HCT116 (cell line): ENCODE measurements at regions not wholly inside any gene's neighbourhood (a gene's known extent, or its start where the extent isn't known, plus 50 kb on each side); places are given as distances from the start of the nearest gene placed in this dataset.

Experiments
- ATAC-seq: fragments of 200-7000 bp; cut with Tn5 transposase; 2 replicates; pipeline ENCODE4 v1.9.1; 2020; ENCODE audit warnings: mild to moderate bottlenecking, moderate library complexity
- BruUV-seq: library from RNA; stranded (reverse); fragments of 400-500 nt; replicated peaks from 2 replicates; lab custom pipeline; 2021; lab: Mats Ljungman, UMichigan
- CTCF ChIA-PET: fragments of 300-600 bp; sonication (Branson Sonifier 250); formaldehyde crosslinking; loops from one replicate; lab custom pipeline; 2021; ENCODE audit warnings: antibody characterized with exemption; lab: Charles Lee
- POLR2A ChIA-PET: fragments of 300-600, 350-600 bp; sonication (Branson Sonifier 250); formaldehyde crosslinking; loops from one replicate; lab custom pipeline; 2021; ENCODE audit warnings: antibody characterized with exemption; lab: Charles Lee
- RAD21 ChIA-PET, 2 experiments: fragments of 300-600 bp; sonication (Branson Sonifier 250); formaldehyde crosslinking; loops; one replicate each; lab custom pipeline; 2023; ENCODE audit warnings: low total read pairs in 2 of 2; ENCODE audit not compliant: uncharacterized antibody in 2 of 2, unreplicated experiment in 2 of 2, low non-redundant PET in 1 of 2; lab: Charles Lee
- DNase-seq: peaks from one replicate; pipeline ENCODE4 v3.0.0-alpha.2; 2010; ENCODE audit warnings: low read depth, low spot score
- H2AFZ ChIP-seq: fragments of 200-600 bp; shearing (Covaris generic), sonication (generic); 2 replicates; pipeline ENCODE4 v1.6.1; 2017; ENCODE audit warnings: low read depth, mixed run types, mixed read lengths, antibody characterized with exemption, low read length; ENCODE audit not compliant: poor library complexity, severe bottlenecking
- H3K27ac ChIP-seq: 2 replicates; pipeline ENCODE4 v1.5.1; 2012; ENCODE audit warnings: low read depth, low read length
- H3K27me3 ChIP-seq: fragments of 200-600 bp; sonication (generic); 2 replicates; pipeline ENCODE4 v1.6.1; 2016; ENCODE audit warnings: mixed run types, low read length, mixed read lengths; ENCODE audit not compliant: insufficient read depth
- H3K36me3 ChIP-seq, 2 experiments: fragments of 200-500 bp in 1 of 2; fragments of 200-600 bp in 1 of 2; sonication (Bioruptor generic) in 1 of 2; sonication (generic) in 1 of 2; 2 replicates each; pipeline versions ENCODE4 v1.5.1 to v1.6.1; 2014 to 2016; ENCODE audit warnings: low read length in 2 of 2, inconsistent platforms in 1 of 2, mixed read lengths in 1 of 2, mixed run types in 1 of 2; ENCODE audit not compliant: insufficient read depth in 2 of 2, control insufficient read depth in 1 of 2
- H3K4me1 ChIP-seq, 2 experiments: fragments of 200-600 bp in 1 of 2; sonication (generic) in 1 of 2; 2 replicates each; pipeline versions ENCODE4 v1.5.1 to v1.6.1; 2012 to 2017; ENCODE audit warnings: low read length in 2 of 2, inconsistent platforms in 1 of 2, mild to moderate bottlenecking in 1 of 2, mixed read lengths in 1 of 2, mixed run types in 1 of 2, moderate library complexity in 1 of 2; ENCODE audit not compliant: insufficient read depth in 2 of 2, control insufficient read depth in 1 of 2
- H3K4me2 ChIP-seq: fragments of 200-600 bp; sonication (generic); 2 replicates; pipeline ENCODE4 v1.6.1; 2017; ENCODE audit warnings: mixed run types, low read length, mixed read lengths
- H3K4me3 ChIP-seq, 2 experiments: fragments of 200-600 bp in 1 of 2; sonication (generic) in 1 of 2; replicated peaks in 1 of 2; 2 replicates each; pipeline ENCODE4 v1.5.1; 2011 to 2016; ENCODE audit warnings: low read length in 2 of 2, control low read depth in 1 of 2, low read depth in 1 of 2, mild to moderate bottlenecking in 1 of 2, mixed read lengths in 1 of 2, mixed run types in 1 of 2
- H3K79me2 ChIP-seq: fragments of 200-600 bp; sonication (generic); 2 replicates; pipeline ENCODE4 v1.6.1; 2017; ENCODE audit warnings: mild to moderate bottlenecking, mixed run types, low read length, moderate library complexity, mixed read lengths; ENCODE audit not compliant: insufficient read depth
- H3K9ac ChIP-seq: fragments of 200-600 bp; sonication (generic); 2 replicates; pipeline ENCODE4 v1.6.1; 2016; ENCODE audit warnings: low read length, mixed read lengths
- H3K9me2 ChIP-seq: fragments of 200-600 bp; sonication (generic), shearing (Covaris generic); 2 replicates; pipeline ENCODE4 v1.6.1; 2017; ENCODE audit warnings: mixed run types, mild to moderate bottlenecking, moderate library complexity; ENCODE audit not compliant: insufficient read depth
- H3K9me3 ChIP-seq, 2 experiments: fragments of 200-500 bp in 1 of 2; fragments of 200-600 bp in 1 of 2; sonication (Bioruptor generic) in 1 of 2; sonication (generic) in 1 of 2; 2 replicates each; pipeline ENCODE4 v1.6.1; 2014 to 2017; ENCODE audit warnings: low read length in 2 of 2, mixed read lengths in 2 of 2, inconsistent platforms in 1 of 2, low read depth in 1 of 2, mild to moderate bottlenecking in 1 of 2, mixed run types in 1 of 2, moderate library complexity in 1 of 2; ENCODE audit not compliant: control insufficient read depth in 1 of 2, insufficient read depth in 1 of 2
- H4K20me1 ChIP-seq: fragments of 200-600 bp; sonication (generic), shearing (Covaris generic); 2 replicates; pipeline ENCODE4 v1.6.1; 2017; ENCODE audit warnings: mixed run types, mild to moderate bottlenecking, moderate library complexity; ENCODE audit not compliant: insufficient read depth
- CBX3 ChIP-seq: IDR thresholded peaks from 2 replicates; pipeline ENCODE4 v1.6.1; 2012; ENCODE audit warnings: low read depth
- CEBPB ChIP-seq: IDR thresholded peaks from 2 replicates; pipeline ENCODE4 v1.6.1; 2012; ENCODE audit warnings: low read depth
- CTCF ChIP-seq, 3 experiments: fragments of 200-600 bp in 1 of 3; sonication (generic) in 1 of 3; IDR thresholded peaks in 2 of 3; conservative IDR thresholded peaks in 1 of 3; 2 replicates each; pipeline ENCODE4 v1.5.1; 2012 to 2017; ENCODE audit warnings: low read depth in 2 of 3, low read length in 2 of 3, antibody characterized with exemption in 1 of 3, borderline replicate concordance in 1 of 3, control low read depth in 1 of 3, mild to moderate bottlenecking in 1 of 3, mixed read lengths in 1 of 3, mixed run types in 1 of 3, moderate library complexity in 1 of 3; ENCODE audit not compliant: insufficient read depth in 1 of 3
- EGR1 ChIP-seq: IDR thresholded peaks from 2 replicates; pipeline ENCODE4 v1.6.1; 2012; ENCODE audit warnings: low read depth
- ELF1 ChIP-seq: IDR thresholded peaks from 2 replicates; pipeline ENCODE4 v1.6.1; 2012; ENCODE audit warnings: low read depth, borderline replicate concordance
- EZH2 ChIP-seq: fragments of 200-600 bp; sonication (generic); IDR thresholded peaks from 2 replicates; pipeline ENCODE4 v1.6.1; 2017; ENCODE audit warnings: antibody characterized with exemption, mixed run types
- EZH2phosphoT487 ChIP-seq: fragments of 200-600 bp; IDR thresholded peaks from 2 replicates; pipeline ENCODE4 v1.6.1; 2018; ENCODE audit warnings: antibody characterized with exemption, borderline replicate concordance
- JUND ChIP-seq: IDR thresholded peaks from 2 replicates; pipeline ENCODE4 v1.6.1; 2012
- MAX ChIP-seq: IDR thresholded peaks from 2 replicates; pipeline ENCODE4 v1.6.1; 2012
- POLR2A ChIP-seq: IDR thresholded peaks from 2 replicates; pipeline ENCODE4 v1.7.0; 2011; ENCODE audit warnings: borderline replicate concordance; ENCODE audit not compliant: insufficient read depth, insufficient read length; ENCODE audit errors: extremely low read depth
- POLR2AphosphoS5 ChIP-seq: IDR thresholded peaks from 2 replicates; pipeline ENCODE4 v1.6.1; 2011; ENCODE audit warnings: mild to moderate bottlenecking, low read depth, low read length, moderate library complexity
- RAD21 ChIP-seq: IDR thresholded peaks from 2 replicates; pipeline ENCODE4 v1.6.1; 2012; ENCODE audit warnings: low read depth, mild to moderate bottlenecking
- REST ChIP-seq: IDR thresholded peaks from 2 replicates; pipeline ENCODE4 v1.6.1; 2012; ENCODE audit warnings: low read depth
- SIN3A ChIP-seq: IDR thresholded peaks from 2 replicates; pipeline ENCODE4 v1.6.1; 2012; ENCODE audit warnings: low read depth
- SRF ChIP-seq: IDR thresholded peaks from 2 replicates; pipeline ENCODE4 v1.6.1; 2012; ENCODE audit warnings: low read depth
- TCF7L2 ChIP-seq: IDR thresholded peaks from 2 replicates; pipeline ENCODE4 v1.7.0; 2011; ENCODE audit warnings: borderline replicate concordance, inconsistent platforms; ENCODE audit not compliant: insufficient read depth, insufficient read length; ENCODE audit errors: extremely low read depth
- YY1 ChIP-seq: IDR thresholded peaks from 2 replicates; pipeline ENCODE4 v1.6.1; 2011; ENCODE audit warnings: low read length, low read depth, moderate library complexity, mild to moderate bottlenecking; ENCODE audit not compliant: insufficient replicate concordance; ENCODE audit errors: extremely low read depth
- ZBTB33 ChIP-seq: IDR thresholded peaks from 2 replicates; pipeline ENCODE4 v1.6.1; 2011; ENCODE audit warnings: mild to moderate bottlenecking, low read length, moderate library complexity; ENCODE audit not compliant: insufficient replicate concordance; ENCODE audit errors: extremely low read depth
- ZNF274 ChIP-seq: fragments of 200-500 bp; sonication (Bioruptor generic); IDR thresholded peaks from 2 replicates; pipeline ENCODE4 v1.6.1; 2014; ENCODE audit warnings: mild to moderate bottlenecking, low read depth, low read length, inconsistent platforms
- intact Hi-C: fragments of 100-400 bp; cut with micrococcal nuclease; formaldehyde crosslinking; loops from 2 replicates; pipeline ENCODE4 v1.10.0; 2022

- H3K36me3 ChIP-seq: no peaks in the 10 kb centered on the region
- no peak for DNase-seq
- H3K27ac ChIP-seq: no peak overlapping the region
- intact Hi-C loops: no loop called here
- no TSS peak for BruUV-seq
- H3K4me1 ChIP-seq: no peaks in the 10 kb centered on the region
- no peak overlapping the region for H2AFZ ChIP-seq
- H3K9me3 ChIP-seq: no peaks in the 10 kb centered on the region
- no peak for TF ChIP-seq TCF7L2
- TF ChIP-seq JUND: no peak
- no peak for TF ChIP-seq REST
- TF ChIP-seq CTCF (IDR thresholded peaks at IDR 0.05 in 2 of 3, conservative IDR thresholded peaks at IDR 0.05 in 1 of 3; ENCODE audit: borderline replicate concordance in 1 of 3, insufficient read depth in 1 of 3, low read depth in 2 of 3, low read length in 2 of 3): no peak
- TF ChIP-seq POLR2A: no peak
- no peak for TF ChIP-seq EZH2phosphoT487
- TF ChIP-seq EGR1: no peak
- no peak for TF ChIP-seq SIN3A
- TF ChIP-seq CEBPB: no peak
- TF ChIP-seq YY1: no peak
- no peak for TF ChIP-seq ELF1
- no peak for TF ChIP-seq ZNF274
- no peak for TF ChIP-seq POLR2AphosphoS5
- no peak for TF ChIP-seq ZBTB33
- no peak for TF ChIP-seq CBX3
- no peak for TF ChIP-seq RAD21
- TF ChIP-seq EZH2: no peak
- no peak for TF ChIP-seq SRF
- no peak for TF ChIP-seq MAX
- TF ChIP-seq, all 23 proteins: peak for 0
- ChIA-PET POLR2A (no interaction called here), CTCF (no interaction called here), RAD21 (no interaction called here)
- peaks cover 31% of the 10 kb centered on the region for H3K27me3 ChIP-seq
- ATAC-seq: no peak
- no peaks in the 10 kb centered on the region for H4K20me1 ChIP-seq
- H3K79me2 ChIP-seq: no peaks in the 10 kb centered on the region
- H3K9me2 ChIP-seq: no peaks in the 10 kb centered on the region
- no peak overlapping the region for H3K4me3 ChIP-seq
- H3K9ac ChIP-seq: no peak overlapping the region
- H3K4me2 ChIP-seq: no peak overlapping the region
Measured at GRCh38 chr16:54712866-54713265, 217.8 kb upstream of the IRX5 start.
